Kidney epithelial cell (primary cell): ENCODE measurements at regions not wholly inside any gene's neighbourhood (a gene's known extent, or its start where the extent isn't known, plus 50 kb on each side); places are given as distances from the start of the nearest gene placed in this dataset.
"Not testable (repeated sequence)": the region's sequence is repeated elsewhere in the genome, so short reads cannot be mapped to it uniquely, and the experiment has no call there.

Experiments
- DNase-seq: peaks from one replicate; pipeline ENCODE4 v3.0.0-alpha.2; 2010; ENCODE audit warnings: low read depth
- H3K27me3 ChIP-seq: 2 replicates; pipeline ENCODE4 v1.6.0; 2011; ENCODE audit warnings: low read length; ENCODE audit not compliant: control insufficient read depth, insufficient read depth
- H3K36me3 ChIP-seq: 2 replicates; pipeline ENCODE4 v1.5.1; 2011; ENCODE audit warnings: low read length; ENCODE audit not compliant: control insufficient read depth, insufficient read depth
- H3K4me3 ChIP-seq: 2 replicates; pipeline ENCODE4 v1.5.1; 2011; ENCODE audit warnings: low read depth, mild to moderate bottlenecking, control low read depth, low read length
- TF ChIP-seq, protein P1 (sequence below): IDR thresholded peaks from 2 replicates; pipeline ENCODE4 v1.5.1; 2011; ENCODE audit warnings: mild to moderate bottlenecking, moderate library complexity, low read length, control low read depth, inconsistent platforms; ENCODE audit not compliant: insufficient read depth, poor library complexity, severe bottlenecking

DNA sequence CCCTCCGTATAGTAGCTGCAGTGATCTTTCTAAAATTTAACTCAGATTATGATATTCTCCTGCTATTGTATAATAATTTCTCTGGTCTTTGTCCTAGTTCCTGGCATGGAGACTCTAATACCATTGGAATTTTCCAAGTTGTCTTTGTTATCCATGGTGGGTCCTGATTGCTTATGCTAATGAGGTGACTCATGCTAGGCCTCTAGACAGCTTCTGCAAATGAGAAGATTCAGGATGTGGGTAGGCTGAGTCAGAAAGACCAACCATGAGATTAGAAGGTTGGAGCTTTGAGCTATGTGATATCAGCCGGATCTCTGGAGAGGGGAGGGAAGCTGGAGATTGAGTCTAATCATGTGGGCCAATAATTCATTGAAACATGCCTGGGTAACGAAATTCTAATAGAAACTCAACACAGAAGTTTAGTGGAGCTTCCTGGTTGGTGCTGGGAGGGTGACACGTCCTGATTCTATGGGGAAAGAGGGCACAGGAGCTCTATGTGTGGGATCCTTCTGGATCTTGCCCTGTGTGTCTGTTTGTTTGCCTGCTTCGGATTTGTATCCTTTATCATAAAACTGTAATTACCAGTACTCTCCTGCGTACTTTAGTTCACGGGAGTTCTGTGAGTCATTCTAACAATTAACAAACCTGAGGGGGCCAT is 73.2 kb upstream of the CNIH3 start:
- Histone ChIP-seq H3K4me3 (no peak overlapping the region), H3K36me3 (no peaks in the 10 kb centered on the region), H3K27me3 (no peaks in the 10 kb centered on the region)
- TF ChIP-seq, protein P1, sequence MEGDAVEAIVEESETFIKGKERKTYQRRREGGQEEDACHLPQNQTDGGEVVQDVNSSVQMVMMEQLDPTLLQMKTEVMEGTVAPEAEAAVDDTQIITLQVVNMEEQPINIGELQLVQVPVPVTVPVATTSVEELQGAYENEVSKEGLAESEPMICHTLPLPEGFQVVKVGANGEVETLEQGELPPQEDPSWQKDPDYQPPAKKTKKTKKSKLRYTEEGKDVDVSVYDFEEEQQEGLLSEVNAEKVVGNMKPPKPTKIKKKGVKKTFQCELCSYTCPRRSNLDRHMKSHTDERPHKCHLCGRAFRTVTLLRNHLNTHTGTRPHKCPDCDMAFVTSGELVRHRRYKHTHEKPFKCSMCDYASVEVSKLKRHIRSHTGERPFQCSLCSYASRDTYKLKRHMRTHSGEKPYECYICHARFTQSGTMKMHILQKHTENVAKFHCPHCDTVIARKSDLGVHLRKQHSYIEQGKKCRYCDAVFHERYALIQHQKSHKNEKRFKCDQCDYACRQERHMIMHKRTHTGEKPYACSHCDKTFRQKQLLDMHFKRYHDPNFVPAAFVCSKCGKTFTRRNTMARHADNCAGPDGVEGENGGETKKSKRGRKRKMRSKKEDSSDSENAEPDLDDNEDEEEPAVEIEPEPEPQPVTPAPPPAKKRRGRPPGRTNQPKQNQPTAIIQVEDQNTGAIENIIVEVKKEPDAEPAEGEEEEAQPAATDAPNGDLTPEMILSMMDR = no peak
- peak; percentile 98 for DNase-seq

DNA sequence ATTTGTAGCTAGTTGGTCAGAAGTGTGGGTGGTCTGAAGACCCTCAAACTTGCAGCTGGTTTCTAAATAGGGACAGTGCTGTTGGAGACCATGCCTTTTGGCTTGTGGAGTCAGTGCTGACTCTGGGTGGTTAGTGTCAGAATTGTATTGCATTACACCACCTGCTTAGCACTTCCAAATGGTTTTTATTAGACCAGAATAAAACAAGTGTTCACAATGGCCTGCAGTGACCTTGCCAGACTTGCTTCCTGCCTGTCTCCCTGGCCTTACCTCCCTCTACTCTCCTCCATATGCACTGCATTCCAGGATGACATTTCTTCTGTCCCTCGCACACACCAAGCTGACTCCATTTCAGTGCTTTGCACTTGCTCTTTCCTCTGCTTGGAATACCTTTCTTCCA is 72.7 kb upstream of the CNIH3 start:
- Histone ChIP-seq H3K4me3 (no peak overlapping the region), H3K36me3 (no peaks in the 10 kb centered on the region), H3K27me3 (no peaks in the 10 kb centered on the region)
- TF ChIP-seq, protein P1 = no peak
- no peak for DNase-seq

DNA sequence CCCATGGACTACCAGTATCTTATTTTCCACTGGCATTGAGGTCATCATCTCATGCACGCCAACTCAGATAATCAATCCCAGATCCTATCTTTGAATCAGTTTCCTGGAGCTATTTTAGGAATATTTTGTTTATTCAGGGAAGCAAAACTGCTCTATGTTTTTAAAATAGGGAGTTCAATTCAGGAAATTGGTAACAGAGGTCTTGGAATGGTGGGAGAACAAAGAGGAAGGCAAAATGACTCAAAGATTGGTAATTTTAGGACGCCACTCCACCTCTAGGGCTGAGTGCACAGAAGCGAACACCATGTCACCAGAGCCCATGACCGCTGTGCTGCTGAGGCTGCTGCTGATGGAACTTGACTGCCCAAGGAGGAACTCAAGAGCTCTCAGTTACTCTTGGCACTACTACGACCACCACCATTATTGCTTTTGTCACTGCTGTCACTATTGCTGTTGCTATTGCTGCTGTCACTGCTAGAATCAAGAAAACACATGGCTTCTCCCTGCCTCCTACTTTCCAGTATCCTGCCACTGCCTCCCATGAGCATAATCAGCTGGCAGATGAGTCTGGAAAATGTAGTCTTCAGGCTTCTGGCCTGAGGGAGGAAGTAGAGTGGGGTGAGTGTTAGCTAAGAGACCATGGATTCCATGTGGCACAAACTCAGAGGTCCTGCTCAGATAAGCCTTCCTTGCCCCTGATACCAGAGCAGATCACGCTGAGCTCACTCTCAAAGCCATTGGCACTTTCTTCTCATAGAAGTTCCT is 71.6 kb upstream of the CNIH3 start:
- H3K36me3 ChIP-seq = no peaks in the 10 kb centered on the region
- no peak overlapping the region for H3K4me3 ChIP-seq
- no peaks in the 10 kb centered on the region for H3K27me3 ChIP-seq
- DNase-seq = no peak
- TF ChIP-seq, protein P1 = no peak

DNA sequence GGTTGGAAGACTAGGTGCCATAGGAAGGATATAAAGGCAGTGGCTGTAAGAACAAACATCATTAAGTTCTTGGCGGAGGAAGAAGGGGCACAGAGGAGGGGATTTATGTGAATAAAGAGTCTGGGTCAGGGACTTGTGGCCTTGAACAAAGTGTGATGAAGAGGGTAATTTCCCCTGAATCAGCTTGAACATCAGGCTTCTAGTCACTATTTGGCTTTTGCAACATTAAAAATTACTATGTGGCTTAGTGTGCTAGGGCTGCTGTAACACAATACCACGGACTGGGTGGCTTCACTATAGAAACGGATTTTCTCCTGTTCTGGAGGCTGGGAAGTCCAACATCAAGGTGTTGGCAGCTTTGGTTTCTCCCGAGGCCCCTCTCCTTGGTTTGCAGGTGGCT is 70.5 kb upstream of the CNIH3 start:
- no peak for DNase-seq
- TF ChIP-seq, protein P1 = no peak
- no peaks in the 10 kb centered on the region for H3K27me3 ChIP-seq
- no peaks in the 10 kb centered on the region for H3K36me3 ChIP-seq
- no peak overlapping the region for H3K4me3 ChIP-seq

DNA sequence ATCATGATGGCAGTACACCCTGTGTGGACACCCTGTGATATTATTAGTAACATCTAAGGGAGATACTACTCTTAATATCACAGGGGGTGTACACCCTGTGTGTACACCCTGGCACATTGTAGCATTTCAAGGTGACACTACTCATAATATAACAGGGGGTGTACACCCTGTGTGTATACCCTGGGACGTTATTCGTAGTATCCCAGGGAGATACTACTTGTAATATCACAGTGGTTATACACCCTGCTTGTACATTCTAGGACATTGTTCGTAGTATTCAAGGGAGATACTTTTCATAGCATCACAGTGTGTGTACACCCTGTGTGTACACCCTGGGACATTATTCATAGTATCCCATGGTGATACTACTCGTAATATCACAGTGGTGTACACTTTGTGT is 67.4 kb upstream of the CNIH3 start:
- Histone ChIP-seq H3K36me3 (no peaks in the 10 kb centered on the region), H3K27me3 (no peaks in the 10 kb centered on the region), H3K4me3 (no peak overlapping the region)
- no peak for DNase-seq
- TF ChIP-seq, protein P1 = no peak

DNA sequence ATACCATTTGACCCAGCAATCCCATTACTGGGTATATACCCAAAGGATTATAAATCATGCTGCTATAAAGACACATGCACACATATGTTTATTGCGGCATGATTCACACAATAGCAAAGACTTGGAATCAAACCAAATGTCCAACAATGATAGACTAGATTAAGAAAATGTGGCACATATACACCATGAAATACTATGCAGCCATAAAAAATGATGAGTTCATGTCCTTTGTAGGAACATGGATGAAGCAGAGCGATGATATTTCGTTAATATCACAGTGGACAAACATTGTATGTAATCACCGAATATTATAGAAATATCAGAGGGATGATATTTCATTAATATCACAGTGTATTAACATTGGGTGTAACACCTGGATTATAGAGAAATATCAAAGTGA is 64.9 kb upstream of the CNIH3 start:
- not testable (repeated sequence) for H3K36me3 ChIP-seq, H3K4me3 ChIP-seq, H3K27me3 ChIP-seq, DNase-seq
